Type B pancreatic cell (in vitro differentiated cells): ENCODE measurements at regions not wholly inside any gene's neighbourhood (a gene's known extent, or its start where the extent isn't known, plus 50 kb on each side); places are given as distances from the start of the nearest gene placed in this dataset.
"Not testable (repeated sequence)": the region's sequence is repeated elsewhere in the genome, so short reads cannot be mapped to it uniquely, and the experiment has no call there.

ENCODE experiments used
- DNase-seq: peaks from one replicate; pipeline ENCODE4 v3.0.0; 2021; ENCODE audit warnings: mixed read lengths; ENCODE audit not compliant: unreplicated experiment; ENCODE audit errors: extremely low spot score
- H3K27ac Mint-ChIP-seq: 2 replicates; pipeline ENCODE4 v1.8.0; 2021; ENCODE audit warnings: mild to moderate bottlenecking, mixed read lengths
- H3K27me3 Mint-ChIP-seq: 2 replicates; pipeline ENCODE4 v1.8.0; 2021; ENCODE audit warnings: mixed read lengths
- H3K36me3 Mint-ChIP-seq: 2 replicates; pipeline ENCODE4 v1.8.0; 2021; ENCODE audit warnings: mixed read lengths
- H3K4me1 Mint-ChIP-seq: one replicate; pipeline ENCODE4 v1.8.0; 2021; ENCODE audit warnings: mixed read lengths; ENCODE audit not compliant: unreplicated experiment
- H3K4me3 Mint-ChIP-seq: 2 replicates; pipeline ENCODE4 v1.8.0; 2021; ENCODE audit warnings: mild to moderate bottlenecking, mixed read lengths
- H3K9me3 Mint-ChIP-seq: 2 replicates; pipeline ENCODE4 v1.8.0; 2021; ENCODE audit warnings: mixed read lengths
- CTCF ChIP-seq: fragments of 200-600 bp; sonication (generic); conservative IDR thresholded peaks from 2 replicates; pipeline ENCODE4 v1.5.0; 2021; ENCODE audit warnings: antibody characterized with exemption, mild to moderate bottlenecking

GRCh38 chr4:126916626-126917140 lies 716.1 kb upstream of the INTU start:
- no peak for DNase-seq
- peaks cover 16% of the 10 kb centered on the region for H3K9me3 Mint-ChIP-seq
- no peak for TF ChIP-seq CTCF
- H3K4me1 Mint-ChIP-seq, result peaks cover 7% of the 10 kb centered on the region
- H3K36me3 Mint-ChIP-seq, result no peaks in the 10 kb centered on the region
- H3K4me3 Mint-ChIP-seq, result no peak overlapping the region
- no peak overlapping the region for H3K27ac Mint-ChIP-seq
- no peaks in the 10 kb centered on the region for H3K27me3 Mint-ChIP-seq

DNA sequence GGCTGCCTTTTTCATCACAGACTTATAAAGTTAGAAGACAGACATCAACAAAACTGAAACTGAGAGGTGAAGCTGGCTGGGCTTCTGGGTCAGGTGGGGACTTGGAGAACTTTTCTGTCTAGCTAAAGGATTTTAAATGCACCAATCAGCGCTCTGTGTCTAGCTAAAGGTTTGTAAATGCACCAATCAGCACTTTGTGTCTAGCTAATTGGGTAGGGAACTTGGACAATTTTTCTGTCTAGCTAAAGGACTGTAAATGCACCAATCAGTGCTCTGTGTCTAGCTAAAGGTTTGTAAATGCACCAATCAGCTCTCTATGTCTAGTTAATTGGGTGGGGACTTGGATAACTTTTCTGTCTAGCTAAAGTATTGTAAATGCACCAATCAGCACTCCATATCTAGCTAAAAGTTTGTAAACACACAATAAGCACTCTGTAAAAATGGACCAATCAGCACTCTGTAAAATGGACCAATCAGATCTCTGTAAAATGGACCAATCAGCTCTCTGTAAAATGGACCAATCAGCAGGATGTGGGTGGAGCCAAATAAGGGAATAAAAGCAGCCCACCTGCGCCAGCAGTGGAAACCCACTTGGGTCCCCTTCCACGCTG lies 710.3 kb upstream of the INTU start:
- not testable (repeated sequence) for H3K36me3 Mint-ChIP-seq, DNase-seq, H3K9me3 Mint-ChIP-seq, H3K4me1 Mint-ChIP-seq, H3K4me3 Mint-ChIP-seq, H3K27me3 Mint-ChIP-seq, H3K27ac Mint-ChIP-seq

GRCh38 chr4:126924237-126924636 lies 708.5 kb upstream of the INTU start:
- DNase-seq, result no peak
- Mint-ChIP-seq H3K27ac (no peak overlapping the region), H3K4me1 (no peaks in the 10 kb centered on the region), H3K36me3 (no peaks in the 10 kb centered on the region), H3K4me3 (no peak overlapping the region), H3K27me3 (no peaks in the 10 kb centered on the region), H3K9me3 (peaks cover 6% of the 10 kb centered on the region)
- TF ChIP-seq CTCF, result no peak

DNA sequence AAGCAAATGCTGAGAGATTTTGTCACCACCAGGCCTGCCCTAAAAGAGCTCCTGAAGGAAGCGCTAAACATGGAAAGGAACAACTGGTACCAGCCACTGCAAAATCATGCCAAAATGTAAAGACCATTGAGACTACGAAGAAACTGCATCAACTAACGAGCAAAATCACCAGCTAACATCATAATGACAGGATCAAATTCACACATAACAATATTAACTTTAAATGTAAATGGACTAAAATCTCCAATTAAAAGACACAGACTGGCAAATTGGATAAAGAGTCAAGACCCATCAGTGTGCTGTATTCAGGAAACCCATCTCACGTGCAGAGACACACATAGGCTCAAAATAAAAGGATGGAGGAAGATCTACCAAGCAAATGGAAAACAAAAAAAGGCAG lies 702.7 kb upstream of the INTU start:
- not testable (repeated sequence) for H3K4me1 Mint-ChIP-seq, H3K36me3 Mint-ChIP-seq, DNase-seq, H3K4me3 Mint-ChIP-seq, H3K27me3 Mint-ChIP-seq, H3K9me3 Mint-ChIP-seq, H3K27ac Mint-ChIP-seq

DNA sequence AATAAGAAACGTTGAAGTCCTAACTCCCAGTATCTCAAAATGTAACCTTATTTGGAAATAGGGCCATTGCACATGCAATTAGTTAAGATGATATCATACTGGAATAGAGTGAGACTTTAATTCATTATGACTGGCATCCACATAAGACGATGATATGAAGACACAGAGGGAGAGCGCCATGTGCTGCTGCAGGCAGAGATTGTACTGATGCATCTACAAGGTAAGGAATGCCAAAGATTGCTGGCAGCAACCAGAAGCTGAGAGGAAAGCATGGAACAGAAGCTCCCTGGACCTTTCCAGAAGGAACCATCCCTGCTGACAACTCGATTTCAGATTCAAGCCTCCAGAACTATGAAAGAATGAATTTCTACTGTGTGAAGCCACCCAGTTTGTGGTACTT lies 697.0 kb upstream of the INTU start:
- DNase-seq, result no peak
- Mint-ChIP-seq H3K27ac (no peak overlapping the region), H3K4me1 (no peaks in the 10 kb centered on the region), H3K4me3 (no peak overlapping the region), H3K9me3 (no peaks in the 10 kb centered on the region), H3K27me3 (no peaks in the 10 kb centered on the region), H3K36me3 (no peaks in the 10 kb centered on the region)
- no peak for TF ChIP-seq CTCF

DNA sequence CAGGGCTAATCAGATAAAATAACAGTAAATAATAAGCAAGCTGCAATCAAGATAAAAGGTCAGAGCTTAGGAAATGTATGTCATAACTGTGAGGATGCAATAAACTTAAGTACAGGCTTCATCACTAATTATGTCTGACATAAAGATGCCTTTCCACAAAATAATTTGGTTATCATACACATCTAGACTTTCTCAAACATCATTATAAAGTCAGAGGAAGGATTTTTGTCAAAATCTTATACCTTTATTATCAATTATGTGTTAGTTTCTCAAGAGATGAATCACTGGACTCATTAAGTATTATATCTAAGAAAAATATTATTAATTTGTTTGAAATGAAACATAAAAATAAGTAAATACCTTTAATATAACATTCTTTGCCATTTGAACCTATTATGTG lies 695.4 kb upstream of the INTU start:
- H3K27ac Mint-ChIP-seq, result no peak overlapping the region
- no peaks in the 10 kb centered on the region for H3K9me3 Mint-ChIP-seq
- no peaks in the 10 kb centered on the region for H3K4me1 Mint-ChIP-seq
- no peak overlapping the region for H3K4me3 Mint-ChIP-seq
- H3K27me3 Mint-ChIP-seq, result no peaks in the 10 kb centered on the region
- DNase-seq, result no peak
- H3K36me3 Mint-ChIP-seq, result no peaks in the 10 kb centered on the region
- TF ChIP-seq CTCF, result no peak

GRCh38 chr4:126937846-126938422 lies 694.8 kb upstream of the INTU start:
- Mint-ChIP-seq H3K9me3 (no peaks in the 10 kb centered on the region), H3K4me1 (no peaks in the 10 kb centered on the region), H3K27me3 (no peaks in the 10 kb centered on the region), H3K36me3 (no peaks in the 10 kb centered on the region), H3K4me3 (no peak overlapping the region), H3K27ac (no peak overlapping the region)
- no peak for TF ChIP-seq CTCF
- no peak for DNase-seq
